ENCODE measurements at regions not wholly inside any gene's neighbourhood (a gene's known extent, or its start where the extent isn't known, plus 50 kb on each side); places are given as distances from the start of the nearest gene placed in this dataset.

DNA sequence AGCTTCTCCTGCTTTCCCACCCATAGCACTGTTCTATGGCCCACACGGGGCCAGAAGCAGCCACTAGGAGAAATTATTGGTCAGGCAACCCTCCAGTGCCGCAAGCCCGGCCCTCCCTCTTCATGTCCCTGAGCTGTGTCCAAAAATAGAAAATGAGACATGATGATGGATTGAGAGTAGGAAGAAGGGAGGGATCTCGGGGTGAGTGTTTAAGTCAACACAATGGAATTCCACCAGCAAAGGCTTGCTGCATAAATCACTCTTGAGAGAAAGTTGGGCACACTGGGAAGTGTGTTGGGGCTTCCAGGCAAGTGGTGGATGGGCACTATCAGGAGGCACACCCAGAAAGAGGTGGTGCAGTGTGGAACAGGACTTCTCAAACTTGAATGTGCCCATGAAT, 94.2 kb downstream of the LLPH start:
- peak overlapping the region; percentile 32 for H3K9ac ChIP-seq (ENCODE audit: low read length)
- H3K4me1 ChIP-seq (ENCODE audit: control insufficient read depth in 1 of 2, insufficient read depth in 2 of 2, low read length in 2 of 2), result peaks cover 17 to 28% of the 10 kb centered on the region in 2 experiments
- no TSS peak for BruUV-seq (replicated peaks)
- no peaks in the 10 kb centered on the region for H4K20me1 ChIP-seq (ENCODE audit: insufficient read depth)
- intact Hi-C loops (cut with micrococcal nuclease), result loop anchor here (10.0 kb wide), 1 partner anchor 482 kb away; no protein-coding TSS in a partner anchor
- ATAC-seq (peak; percentile 86), DNase-seq (ENCODE audit: low read depth, low spot score) (peak; percentile 82)
- no peaks in the 10 kb centered on the region for H3K36me3 ChIP-seq (ENCODE audit: control insufficient read depth in 1 of 2, insufficient read depth in 2 of 2, low read length in 2 of 2)
- H3K9me3 ChIP-seq (ENCODE audit: control insufficient read depth in 1 of 2, insufficient read depth in 1 of 2, low read depth in 1 of 2, low read length in 2 of 2), result no peaks in the 10 kb centered on the region
- peak overlapping the region; percentile 62 for H3K27ac ChIP-seq (ENCODE audit: low read depth, low read length)
- peak overlapping the region; percentile 84 for H2AFZ ChIP-seq (ENCODE audit: low read depth, low read length, poor library complexity, severe bottlenecking)
- no peaks in the 10 kb centered on the region for H3K9me2 ChIP-seq (ENCODE audit: insufficient read depth)
- H3K79me2 ChIP-seq (ENCODE audit: insufficient read depth, low read length), result no peaks in the 10 kb centered on the region
- H3K27me3 ChIP-seq (ENCODE audit: insufficient read depth, low read length), result no peaks in the 10 kb centered on the region
- peak overlapping the region in 1 of 2 experiments; percentile 17; a peak in 2 of 4 replicates for H3K4me3 ChIP-seq (replicated peaks in 1 of 2; ENCODE audit: low read depth in 1 of 2, low read length in 2 of 2)
- ChIA-PET RAD21 (ENCODE audit: low non-redundant PET in 1 of 2, low total read pairs in 2 of 2, uncharacterized antibody in 2 of 2, unreplicated experiment in 2 of 2) (interaction anchor here in 1 of 2 experiments (0.7 kb wide), 1 partner anchor 89 kb away, joined by 3 read pairs; no protein-coding TSS in a partner anchor), CTCF (interaction anchor here (0.9 to 1.8 kb wide), 16 partner anchors 8 to 736 kb away, joined by 3 to 7 read pairs (median 4); partner anchors contain the start of gene TMBIM4), POLR2A (interaction anchor here (1.4 kb wide), 1 partner anchor 724 kb away, joined by 3 read pairs; no protein-coding TSS in a partner anchor)
- TF ChIP-seq EZH2phosphoT487 (IDR thresholded peaks at IDR 0.05; ENCODE audit: borderline replicate concordance) (no peak), POLR2AphosphoS5 (IDR thresholded peaks at IDR 0.05; ENCODE audit: low read depth, low read length) (peak; percentile 21; the same call in 1 of the 2 replicates), YY1 (IDR thresholded peaks at IDR 0.05; ENCODE audit: extremely low read depth, insufficient replicate concordance, low read depth, low read length) (peak; percentile 11), SP1 (IDR thresholded peaks at IDR 0.05; ENCODE audit: low read depth) (peak; percentile 76), FOSL1 (IDR thresholded peaks at IDR 0.05; ENCODE audit: low read depth) (peak; percentile 69), POLR2A (IDR thresholded peaks at IDR 0.05; ENCODE audit: borderline replicate concordance, extremely low read depth, insufficient read depth, insufficient read length) (no peak), JUND (IDR thresholded peaks at IDR 0.05) (peak; percentile 66)
- H3K4me2 ChIP-seq (ENCODE audit: low read length), result peak overlapping the region; percentile 61

DNA sequence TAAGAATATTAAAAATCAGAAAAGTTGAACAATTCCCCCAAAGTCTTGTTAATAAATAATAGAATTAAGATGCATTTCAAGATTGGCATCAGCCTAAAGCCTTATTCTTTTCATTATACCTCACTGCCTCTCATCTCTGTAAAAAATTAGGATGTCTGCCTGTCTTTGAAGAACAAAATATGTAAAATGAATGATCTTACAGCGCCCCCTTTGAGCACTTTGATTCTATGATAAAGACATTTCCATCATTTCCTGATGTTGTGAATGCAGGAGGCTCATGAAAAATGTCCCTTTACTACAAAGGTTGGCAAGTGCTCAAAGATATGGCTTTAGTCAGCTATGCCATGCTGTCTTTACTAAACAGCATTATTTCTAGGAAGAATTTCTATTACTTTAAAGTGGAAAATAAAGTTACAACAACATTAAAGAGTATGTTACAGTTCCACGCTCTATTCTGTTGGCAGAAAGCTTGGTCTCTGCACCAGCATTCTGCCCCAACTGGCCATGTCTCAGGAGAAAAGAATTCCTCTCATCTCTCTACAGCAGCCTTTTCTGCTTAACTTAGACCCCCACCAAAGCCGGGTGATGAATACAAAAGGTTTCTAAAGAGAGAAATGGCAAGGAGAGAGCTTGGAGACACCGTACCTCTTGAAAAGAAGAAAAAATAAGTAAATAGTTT, 95.1 kb downstream of the LLPH start:
- peak overlapping the region; percentile 61 for H3K4me2 ChIP-seq (ENCODE audit: low read length)
- peak overlapping the region; percentile 62; the same call in 1 of the 2 replicates for H3K27ac ChIP-seq (ENCODE audit: low read depth, low read length)
- no peaks in the 10 kb centered on the region for H3K27me3 ChIP-seq (ENCODE audit: insufficient read depth, low read length)
- DNase-seq (ENCODE audit: low read depth, low spot score) (peak; percentile 68), ATAC-seq (peak; percentile 62)
- ChIA-PET POLR2A (interaction anchor here (1.4 kb wide), 1 partner anchor 723 kb away, joined by 3 read pairs; no protein-coding TSS in a partner anchor), CTCF (interaction anchor here (0.9 to 1.8 kb wide), 15 partner anchors 10 to 735 kb away, joined by 3 to 7 read pairs (median 4); partner anchors contain the start of gene TMBIM4), RAD21 (ENCODE audit: low non-redundant PET in 1 of 2, low total read pairs in 2 of 2, uncharacterized antibody in 2 of 2, unreplicated experiment in 2 of 2) (interaction anchor here in 1 of 2 experiments (0.7 kb wide), 1 partner anchor 88 kb away, joined by 3 read pairs; no protein-coding TSS in a partner anchor)
- peak overlapping the region; percentile 84 for H2AFZ ChIP-seq (ENCODE audit: low read depth, low read length, poor library complexity, severe bottlenecking)
- peak overlapping the region in 1 of 2 experiments; percentile 2; a peak in 1 of 4 replicates for H3K4me3 ChIP-seq (replicated peaks in 1 of 2; ENCODE audit: low read depth in 1 of 2, low read length in 2 of 2)
- peaks cover 17 to 28% of the 10 kb centered on the region in 2 experiments for H3K4me1 ChIP-seq (ENCODE audit: control insufficient read depth in 1 of 2, insufficient read depth in 2 of 2, low read length in 2 of 2)
- H3K9me3 ChIP-seq (ENCODE audit: control insufficient read depth in 1 of 2, insufficient read depth in 1 of 2, low read depth in 1 of 2, low read length in 2 of 2), result no peaks in the 10 kb centered on the region
- H3K79me2 ChIP-seq (ENCODE audit: insufficient read depth, low read length), result no peaks in the 10 kb centered on the region
- no peaks in the 10 kb centered on the region for H4K20me1 ChIP-seq (ENCODE audit: insufficient read depth)
- intact Hi-C loops (cut with micrococcal nuclease), result loop anchor here (2.0 to 10.0 kb wide), 2 partner anchors 481 to 729 kb away; no protein-coding TSS in a partner anchor
- peak overlapping the region; percentile 32; the same call in 1 of the 2 replicates for H3K9ac ChIP-seq (ENCODE audit: low read length)
- no peaks in the 10 kb centered on the region for H3K9me2 ChIP-seq (ENCODE audit: insufficient read depth)
- no TSS peak for BruUV-seq (replicated peaks)
- H3K36me3 ChIP-seq (ENCODE audit: control insufficient read depth in 1 of 2, insufficient read depth in 2 of 2, low read length in 2 of 2), result no peaks in the 10 kb centered on the region
- TF ChIP-seq REST (IDR thresholded peaks at IDR 0.05; ENCODE audit: low read depth) (no peak), ELF1 (IDR thresholded peaks at IDR 0.05; ENCODE audit: borderline replicate concordance, low read depth) (0 out of 2 replicates have a peak, but pooled peaks have one; percentile 18), JUND (IDR thresholded peaks at IDR 0.05) (0 out of 2 replicates have a peak, but pooled peaks have one; percentile 10), EZH2 (IDR thresholded peaks at IDR 0.05) (no peak)
- TF ChIP-seq, protein P1, sequence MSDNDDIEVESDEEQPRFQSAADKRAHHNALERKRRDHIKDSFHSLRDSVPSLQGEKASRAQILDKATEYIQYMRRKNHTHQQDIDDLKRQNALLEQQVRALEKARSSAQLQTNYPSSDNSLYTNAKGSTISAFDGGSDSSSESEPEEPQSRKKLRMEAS (IDR thresholded peaks at IDR 0.05), result 0 out of 2 replicates have a peak, but pooled peaks have one; percentile 18
- TF ChIP-seq, protein P2, sequence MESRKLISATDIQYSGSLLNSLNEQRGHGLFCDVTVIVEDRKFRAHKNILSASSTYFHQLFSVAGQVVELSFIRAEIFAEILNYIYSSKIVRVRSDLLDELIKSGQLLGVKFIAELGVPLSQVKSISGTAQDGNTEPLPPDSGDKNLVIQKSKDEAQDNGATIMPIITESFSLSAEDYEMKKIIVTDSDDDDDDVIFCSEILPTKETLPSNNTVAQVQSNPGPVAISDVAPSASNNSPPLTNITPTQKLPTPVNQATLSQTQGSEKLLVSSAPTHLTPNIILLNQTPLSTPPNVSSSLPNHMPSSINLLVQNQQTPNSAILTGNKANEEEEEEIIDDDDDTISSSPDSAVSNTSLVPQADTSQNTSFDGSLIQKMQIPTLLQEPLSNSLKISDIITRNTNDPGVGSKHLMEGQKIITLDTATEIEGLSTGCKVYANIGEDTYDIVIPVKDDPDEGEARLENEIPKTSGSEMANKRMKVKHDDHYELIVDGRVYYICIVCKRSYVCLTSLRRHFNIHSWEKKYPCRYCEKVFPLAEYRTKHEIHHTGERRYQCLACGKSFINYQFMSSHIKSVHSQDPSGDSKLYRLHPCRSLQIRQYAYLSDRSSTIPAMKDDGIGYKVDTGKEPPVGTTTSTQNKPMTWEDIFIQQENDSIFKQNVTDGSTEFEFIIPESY (IDR thresholded peaks at IDR 0.05; ENCODE audit: extremely low read depth, insufficient replicate concordance, low read length), result no peak
